MM.1S (cell line): ENCODE measurements at regions not wholly inside any gene's neighbourhood (a gene's known extent, or its start where the extent isn't known, plus 50 kb on each side); places are given as distances from the start of the nearest gene placed in this dataset.

Experiments used
- EZH2 ChIP-seq: fragments of 300-600 bp; sonication (generic); optimal IDR thresholded peaks from 2 replicates; pipeline ENCODE3; 2017; ENCODE audit warnings: low read depth, mild to moderate bottlenecking, antibody characterized with exemption, low read length, mixed read lengths
- TF ChIP-seq, protein P1 (sequence below): fragments of 300-600 bp; sonication (generic); IDR thresholded peaks from 2 replicates; pipeline ENCODE4 v1.5.1; 2016; ENCODE audit warnings: antibody characterized with exemption, low read length, mixed read lengths

DNA sequence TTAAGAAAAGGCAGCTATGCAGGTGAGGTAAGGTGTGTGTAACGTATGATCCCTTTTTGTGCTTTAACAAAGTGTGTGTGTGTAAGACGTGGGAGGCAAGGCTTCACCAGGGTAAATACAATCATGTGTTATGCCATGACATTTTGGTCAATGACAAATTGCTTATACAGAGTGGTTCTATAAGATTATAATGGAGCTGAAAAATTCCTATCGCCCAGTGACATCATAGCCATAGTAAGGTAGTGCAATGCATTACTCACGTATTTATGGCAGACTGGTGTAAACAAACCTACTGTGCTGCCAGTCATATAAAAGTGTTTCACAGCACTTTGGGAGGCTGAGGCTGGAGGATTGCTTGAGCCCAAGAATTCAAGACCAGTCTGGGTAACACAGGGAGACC, 60.2 kb upstream of the LCTL start:
- TF ChIP-seq, protein P1, sequence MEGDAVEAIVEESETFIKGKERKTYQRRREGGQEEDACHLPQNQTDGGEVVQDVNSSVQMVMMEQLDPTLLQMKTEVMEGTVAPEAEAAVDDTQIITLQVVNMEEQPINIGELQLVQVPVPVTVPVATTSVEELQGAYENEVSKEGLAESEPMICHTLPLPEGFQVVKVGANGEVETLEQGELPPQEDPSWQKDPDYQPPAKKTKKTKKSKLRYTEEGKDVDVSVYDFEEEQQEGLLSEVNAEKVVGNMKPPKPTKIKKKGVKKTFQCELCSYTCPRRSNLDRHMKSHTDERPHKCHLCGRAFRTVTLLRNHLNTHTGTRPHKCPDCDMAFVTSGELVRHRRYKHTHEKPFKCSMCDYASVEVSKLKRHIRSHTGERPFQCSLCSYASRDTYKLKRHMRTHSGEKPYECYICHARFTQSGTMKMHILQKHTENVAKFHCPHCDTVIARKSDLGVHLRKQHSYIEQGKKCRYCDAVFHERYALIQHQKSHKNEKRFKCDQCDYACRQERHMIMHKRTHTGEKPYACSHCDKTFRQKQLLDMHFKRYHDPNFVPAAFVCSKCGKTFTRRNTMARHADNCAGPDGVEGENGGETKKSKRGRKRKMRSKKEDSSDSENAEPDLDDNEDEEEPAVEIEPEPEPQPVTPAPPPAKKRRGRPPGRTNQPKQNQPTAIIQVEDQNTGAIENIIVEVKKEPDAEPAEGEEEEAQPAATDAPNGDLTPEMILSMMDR: no peak
- TF ChIP-seq EZH2: no peak
